HG02571 (cell line): ENCODE measurements at regions not wholly inside any gene's neighbourhood (a gene's known extent, or its start where the extent isn't known, plus 50 kb on each side); places are given as distances from the start of the nearest gene placed in this dataset.
"Not testable (repeated sequence)": the region's sequence is repeated elsewhere in the genome, so short reads cannot be mapped to it uniquely, and the experiment has no call there.

Experiments used
- ATAC-seq: cut with Tn5 transposase; IDR thresholded peaks from one replicate; pipeline ENCODE4 v1.9.1; 2021; ENCODE audit warnings: mild to moderate bottlenecking, moderate library complexity; ENCODE audit not compliant: unreplicated experiment

DNA sequence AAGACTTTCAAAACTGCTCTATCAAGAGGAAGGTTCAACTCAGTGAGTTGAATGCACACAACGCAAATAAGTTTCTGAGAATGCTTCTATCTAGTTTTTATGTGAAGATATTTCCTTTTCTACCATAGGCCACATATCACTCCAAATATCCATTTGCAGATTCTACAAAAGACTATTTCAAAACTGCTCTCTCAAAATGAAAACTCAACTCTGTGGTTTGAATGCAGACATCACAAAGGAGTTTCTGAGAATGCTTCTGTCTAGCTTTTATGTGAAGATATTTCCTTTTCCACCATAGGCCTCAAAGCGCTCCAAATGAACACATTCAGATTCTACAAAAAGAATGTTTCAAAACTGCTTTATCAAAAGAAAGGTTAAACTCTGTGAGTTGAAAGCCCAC is 1093.1 kb upstream of the DEFB115 start:
- not testable (repeated sequence) for ATAC-seq

- ATAC-seq: no peak
These were observed 1089.9 kb upstream of the DEFB115 start for GRCh38 chr20:30167540-30167939.

DNA sequence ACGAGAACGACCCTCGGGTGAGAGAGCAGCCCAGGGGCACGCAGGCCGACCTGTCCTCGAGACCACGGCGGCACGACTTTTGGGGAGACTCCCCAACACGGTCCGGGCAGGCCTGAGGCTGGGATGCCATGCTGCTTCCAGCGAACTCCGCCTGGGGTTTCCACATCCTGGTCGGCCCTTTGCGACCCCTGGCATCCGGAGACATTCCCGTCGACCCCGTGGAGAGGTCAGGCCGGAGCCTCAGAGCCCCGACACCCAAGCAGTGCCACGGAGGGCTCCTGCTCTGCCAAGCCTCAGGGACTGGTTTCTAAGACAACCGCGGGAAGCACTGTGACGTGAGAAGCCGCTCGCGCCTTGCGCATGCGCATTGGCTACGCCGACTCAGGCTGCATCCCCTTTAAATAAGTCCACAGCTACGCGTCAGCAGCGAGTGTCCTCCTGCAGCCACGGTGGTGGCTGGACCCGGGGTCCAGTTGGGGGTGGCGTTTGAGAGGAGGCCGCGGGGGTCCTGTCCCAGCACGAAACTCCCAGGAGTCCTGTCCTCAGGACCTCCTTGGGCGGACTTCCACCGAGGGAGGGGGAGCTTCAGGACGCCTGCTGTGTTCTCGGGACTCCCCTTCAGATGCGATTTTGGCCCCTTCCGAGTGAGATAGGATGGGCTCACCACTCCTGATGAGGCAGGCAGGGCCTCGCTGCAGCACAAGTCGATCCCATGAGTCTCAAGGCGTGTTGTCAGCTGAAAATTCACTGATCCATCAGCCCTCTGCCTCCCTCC is 1089.3 kb upstream of the DEFB115 start:
- no peak for ATAC-seq

DNA sequence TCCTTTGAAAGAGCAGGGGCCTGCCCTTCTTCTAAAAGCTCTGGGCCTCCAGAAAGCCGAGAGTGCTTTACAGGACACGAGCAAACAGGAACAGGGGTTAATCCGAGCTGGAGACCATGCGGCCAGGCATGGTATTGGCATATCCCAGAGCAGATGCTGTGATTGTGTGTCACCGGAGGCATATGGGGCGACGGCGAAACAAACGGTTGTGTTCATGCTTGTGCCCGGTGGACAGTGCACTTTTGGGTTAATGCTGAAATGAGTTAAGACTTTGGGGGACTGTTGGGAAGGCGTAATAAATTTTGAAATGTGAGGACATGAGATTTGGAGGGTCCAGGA is 1088.7 kb upstream of the DEFB115 start:
- ATAC-seq: no peak

GRCh38 chr20:30175681-30176080 is 1081.8 kb upstream of the DEFB115 start:
- no peak for ATAC-seq

GRCh38 chr20:30183124-30183523 is 1074.3 kb upstream of the DEFB115 start:
- ATAC-seq: not testable (repeated sequence)

- ATAC-seq: not testable (repeated sequence)
These were observed 1065.7 kb upstream of the DEFB115 start for GRCh38 chr20:30191785-30192184.

GRCh38 chr20:30234477-30234876 is 1023.0 kb upstream of the DEFB115 start:
- not testable (repeated sequence) for ATAC-seq

DNA sequence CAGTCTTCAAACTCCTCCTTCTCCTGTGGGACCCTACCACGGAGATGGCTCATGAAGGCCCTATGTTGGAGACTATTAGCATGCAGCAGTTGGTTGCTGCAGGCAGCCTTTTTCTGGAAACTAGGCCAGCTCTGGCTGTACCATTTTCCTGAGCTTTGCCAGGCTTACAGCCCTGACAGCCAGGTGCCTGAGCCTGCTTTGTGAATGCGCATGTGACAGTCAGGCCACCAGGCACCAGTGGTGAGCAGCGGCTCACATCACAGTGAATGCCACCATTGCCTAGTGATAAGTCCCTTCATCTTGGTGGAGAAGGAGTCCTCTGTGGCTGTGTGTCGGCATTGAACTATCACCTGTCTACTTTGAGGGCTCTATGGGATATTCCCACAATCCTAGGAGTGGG is 982.4 kb upstream of the DEFB115 start:
- not testable (repeated sequence) for ATAC-seq

DNA sequence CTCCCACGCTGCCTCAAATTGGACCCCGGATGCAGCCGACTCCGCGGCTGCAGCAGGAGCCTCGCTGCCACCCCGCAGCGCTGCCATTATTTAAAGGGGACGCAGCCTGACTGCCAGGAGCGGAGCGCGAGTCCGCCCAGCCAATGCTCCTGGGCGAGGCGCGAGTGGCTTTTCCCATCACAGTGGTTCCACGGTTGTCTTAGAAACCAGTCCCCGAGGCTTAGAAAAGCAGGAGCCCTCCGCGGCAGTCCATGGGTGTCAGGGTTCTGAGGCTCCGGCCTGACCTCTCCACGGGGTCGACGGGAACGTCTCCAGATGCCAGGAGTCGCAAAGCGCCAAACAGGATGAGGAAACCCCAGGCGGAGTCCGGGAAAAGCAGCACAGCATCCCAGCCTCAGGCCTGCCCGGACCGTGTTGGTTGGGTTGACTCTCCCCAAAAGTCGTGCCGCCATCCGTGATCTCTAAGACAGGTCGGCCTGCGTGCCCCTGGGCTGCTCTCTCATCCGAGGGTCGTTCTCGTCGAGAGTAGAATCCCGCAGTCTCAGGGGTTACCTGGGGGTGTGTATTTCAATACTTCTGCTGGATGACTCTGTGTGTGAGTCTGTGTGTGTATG is 975.8 kb upstream of the DEFB115 start:
- ATAC-seq: no peak

- ATAC-seq: not testable (repeated sequence)
These were observed 973.8 kb upstream of the DEFB115 start for GRCh38 chr20:30283476-30284280.

- ATAC-seq: no peak
These were observed 973.1 kb upstream of the DEFB115 start for GRCh38 chr20:30284281-30284905.

GRCh38 chr20:30285677-30286076 is 971.8 kb upstream of the DEFB115 start:
- ATAC-seq: no peak

GRCh38 chr20:30286157-30286556 is 971.3 kb upstream of the DEFB115 start:
- no peak for ATAC-seq

DNA sequence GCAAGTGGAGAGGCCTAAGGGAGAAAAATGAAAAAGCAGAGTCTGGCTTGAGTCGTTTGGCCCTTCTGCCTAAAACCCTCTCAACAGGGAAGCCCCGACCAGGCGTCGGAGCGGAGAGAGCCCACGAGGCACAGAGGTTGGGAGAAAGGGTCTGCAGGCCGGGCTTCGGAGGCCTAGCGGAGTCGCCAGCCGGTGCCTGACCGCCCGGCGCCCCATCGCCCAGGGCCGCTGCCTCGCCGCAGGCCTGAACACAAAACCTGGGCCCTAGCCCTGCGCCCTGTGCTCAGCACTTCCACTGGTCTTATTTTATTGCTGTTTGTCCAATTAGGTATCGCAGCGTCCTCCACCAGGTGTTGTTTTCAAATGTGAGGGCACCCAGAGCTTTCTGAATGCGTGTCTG is 970.0 kb upstream of the DEFB115 start:
- ATAC-seq: not testable (repeated sequence)

GRCh38 chr20:30288346-30288745 is 969.1 kb upstream of the DEFB115 start:
- no peak for ATAC-seq

DNA sequence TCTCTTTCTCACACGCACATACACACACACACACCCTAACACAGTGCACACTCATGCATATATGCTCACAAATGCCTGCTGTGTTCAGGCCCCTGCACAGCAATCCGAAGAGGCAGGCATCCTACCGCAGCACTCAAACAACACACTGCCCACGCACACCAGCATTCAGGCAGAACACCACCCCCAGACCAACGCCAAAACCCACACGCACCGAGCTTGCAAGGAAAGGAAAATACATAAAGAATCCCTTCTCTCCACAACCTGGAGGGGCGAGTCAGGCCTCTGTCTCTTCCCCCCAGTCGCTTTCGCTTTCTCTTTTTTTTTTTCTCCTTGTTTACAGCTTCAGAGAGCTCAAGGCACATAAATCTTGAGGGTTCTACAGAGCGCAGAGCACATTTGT is 968.4 kb upstream of the DEFB115 start:
- ATAC-seq: not testable (repeated sequence)

DNA sequence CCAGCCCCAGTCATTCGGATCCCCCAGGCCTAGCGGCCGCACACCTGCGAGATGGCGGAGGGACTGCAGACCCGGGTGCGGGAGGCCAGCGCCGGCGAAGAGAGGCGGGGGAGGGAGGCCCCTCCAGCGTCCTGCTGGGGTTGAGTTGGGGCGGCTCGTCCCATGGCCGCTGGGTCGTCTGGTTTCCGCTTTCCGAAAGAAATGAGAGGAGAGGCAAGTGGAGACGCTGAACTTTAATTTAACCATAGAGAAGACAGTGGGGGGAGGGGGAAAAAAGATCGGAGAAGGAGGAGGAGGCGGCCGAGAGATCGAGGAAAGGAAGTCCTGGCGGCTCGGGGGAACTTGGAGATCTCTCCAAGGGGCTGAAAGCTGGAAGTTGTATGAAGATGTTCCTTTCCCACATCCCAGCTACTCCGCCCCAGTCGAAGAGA is 967.7 kb upstream of the DEFB115 start:
- ATAC-seq: not testable (repeated sequence)

DNA sequence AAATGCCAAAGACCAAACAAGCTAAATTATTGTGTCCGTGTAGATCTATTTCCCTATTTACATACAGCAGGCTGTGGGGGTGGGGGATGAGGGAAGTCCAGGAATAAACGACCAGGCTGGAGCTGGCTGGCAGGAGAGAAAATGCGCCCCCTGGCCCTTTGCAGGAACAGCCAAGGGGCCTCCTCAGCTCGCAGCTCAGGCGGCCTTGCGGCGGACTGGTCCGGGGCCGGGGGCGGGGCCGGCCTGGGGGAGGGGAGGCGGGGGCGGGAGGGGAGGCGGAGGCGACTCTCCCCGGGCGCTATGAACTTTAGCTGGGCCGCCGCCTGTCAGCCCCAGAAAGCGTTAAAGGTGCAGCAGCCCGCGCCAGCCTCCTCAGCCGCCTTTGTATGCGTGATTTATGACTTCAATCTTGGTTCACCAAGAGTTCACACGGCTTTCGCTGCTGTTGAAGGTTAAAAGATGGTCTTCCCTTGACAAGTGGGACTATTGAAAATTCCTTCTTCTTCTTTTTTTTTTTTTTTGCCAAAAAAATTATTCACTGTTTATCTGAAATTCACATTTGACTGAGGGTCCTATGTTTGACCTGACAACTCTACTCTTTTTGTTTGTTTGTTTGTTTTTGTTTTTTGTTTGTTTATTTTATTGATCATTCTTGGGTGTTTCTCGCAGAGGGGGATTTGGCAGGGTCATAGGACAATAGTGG is 967.0 kb upstream of the DEFB115 start:
- ATAC-seq: not testable (repeated sequence)

- ATAC-seq: not testable (repeated sequence)
These were observed 966.4 kb upstream of the DEFB115 start for GRCh38 chr20:30291064-30291379.

DNA sequence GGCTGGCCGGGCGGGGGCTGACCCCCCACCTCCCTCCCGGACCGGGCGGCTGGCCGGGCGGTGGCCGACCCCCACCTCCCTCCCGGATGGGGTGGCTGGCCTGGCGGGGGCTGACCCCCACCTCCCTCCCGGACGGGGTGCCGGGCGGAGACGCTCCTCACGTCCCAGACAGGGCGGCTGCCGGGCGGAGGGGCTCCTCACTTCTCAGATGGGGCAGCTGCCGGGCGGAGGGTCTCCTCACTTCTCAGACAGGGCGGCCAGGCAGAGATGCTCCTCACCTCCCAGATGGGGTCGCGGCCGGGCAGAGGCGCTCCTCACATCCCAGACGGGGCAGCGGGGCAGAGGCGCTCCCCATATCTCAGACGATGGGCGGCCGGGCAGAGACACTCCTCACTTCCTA is 965.8 kb upstream of the DEFB115 start:
- ATAC-seq: not testable (repeated sequence)
